Mucosa of descending colon (tissue), 3 donors: ENCODE measurements at regions not wholly inside any gene's neighbourhood (a gene's known extent, or its start where the extent isn't known, plus 50 kb on each side); places are given as distances from the start of the nearest gene placed in this dataset.

Source experiments
- ATAC-seq: fragments of 200-7000 bp; cut with Tn5 transposase; one replicate; pipeline ENCODE4 v1.9.1; 2020; ENCODE audit warnings: mild to moderate bottlenecking, moderate library complexity
- DNase-seq, 3 donors: peaks; one replicate each; pipeline ENCODE4 v3.0.0-alpha.2; 2020
- H3K36me3 ChIP-seq: fragments of 200-600 bp; one replicate; pipeline ENCODE4 v1.8.0; 2021; ENCODE audit warnings: low read depth, mild to moderate bottlenecking
- H3K4me1 ChIP-seq: fragments of 200-600 bp; one replicate; pipeline ENCODE4 v1.8.0; 2021; ENCODE audit warnings: low read depth, mild to moderate bottlenecking
- H3K4me3 ChIP-seq: fragments of 200-600 bp; one replicate; pipeline ENCODE4 v1.8.0; 2021; ENCODE audit warnings: mild to moderate bottlenecking
- H3K9me3 ChIP-seq: fragments of 200-600 bp; one replicate; pipeline ENCODE4 v1.8.0; 2021; ENCODE audit warnings: mild to moderate bottlenecking
- intact Hi-C, 2 donors: fragments of 100-400 bp; cut with DNase I in 1 of 2; cut with micrococcal nuclease in 1 of 2; formaldehyde crosslinking; loops; one replicate each; pipeline versions ENCODE4 v1.11.0 to v1.11.1; 2022; cut with DNase I, micrococcal nuclease
- TF ChIP-seq, protein P1 (sequence below): fragments of 200-600 bp; IDR thresholded peaks from one replicate; pipeline ENCODE4 v1.8.0; 2022; ENCODE audit warnings: antibody characterized with exemption, mild to moderate bottlenecking
- donor health status: DM: no; HTN: no; CAD: no; lungs with moderate emphysema.
- donor health status: DM: no; HTN: no; CAD: no.
- donor health status: DM: no; HTN: yes; CAD: no.

DNA sequence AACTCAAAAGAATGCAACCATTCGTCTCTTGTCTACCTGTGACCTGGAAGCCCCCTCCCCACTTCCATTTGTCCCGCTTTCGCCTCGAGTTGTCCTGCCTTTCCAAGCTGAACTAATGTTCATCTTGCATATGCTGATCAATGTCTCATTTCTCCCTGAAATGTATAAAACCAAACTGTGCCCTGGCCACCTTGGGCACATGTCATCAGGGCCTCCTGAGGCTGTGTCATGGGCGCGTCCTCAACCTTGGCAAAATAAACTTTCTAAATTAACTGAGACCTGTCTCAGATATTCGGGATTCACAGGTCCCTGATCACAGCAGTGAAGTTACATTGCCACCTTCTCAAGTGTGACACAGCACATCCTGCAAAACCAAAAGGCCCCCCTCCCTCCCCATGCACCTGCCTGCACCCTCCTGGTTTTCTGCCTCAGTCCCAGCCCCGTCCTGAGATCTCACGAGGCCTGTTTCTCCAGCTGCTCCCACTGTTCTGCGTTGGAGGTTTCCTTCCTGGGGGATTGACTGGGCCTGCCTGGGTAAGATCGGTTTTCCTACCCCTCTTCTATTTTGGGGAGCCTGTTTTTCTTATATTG, 1328.7 kb downstream of the TBC1D22A start:
- no peak for ATAC-seq
- Histone ChIP-seq H3K4me1 (peaks cover 2% of the 10 kb centered on the region), H3K4me3 (no peak overlapping the region), H3K9me3 (no peaks in the 10 kb centered on the region), H3K36me3 (no peaks in the 10 kb centered on the region)
- DNase-seq: no peak
- intact Hi-C loops: no loop called here
- TF ChIP-seq, protein P1, sequence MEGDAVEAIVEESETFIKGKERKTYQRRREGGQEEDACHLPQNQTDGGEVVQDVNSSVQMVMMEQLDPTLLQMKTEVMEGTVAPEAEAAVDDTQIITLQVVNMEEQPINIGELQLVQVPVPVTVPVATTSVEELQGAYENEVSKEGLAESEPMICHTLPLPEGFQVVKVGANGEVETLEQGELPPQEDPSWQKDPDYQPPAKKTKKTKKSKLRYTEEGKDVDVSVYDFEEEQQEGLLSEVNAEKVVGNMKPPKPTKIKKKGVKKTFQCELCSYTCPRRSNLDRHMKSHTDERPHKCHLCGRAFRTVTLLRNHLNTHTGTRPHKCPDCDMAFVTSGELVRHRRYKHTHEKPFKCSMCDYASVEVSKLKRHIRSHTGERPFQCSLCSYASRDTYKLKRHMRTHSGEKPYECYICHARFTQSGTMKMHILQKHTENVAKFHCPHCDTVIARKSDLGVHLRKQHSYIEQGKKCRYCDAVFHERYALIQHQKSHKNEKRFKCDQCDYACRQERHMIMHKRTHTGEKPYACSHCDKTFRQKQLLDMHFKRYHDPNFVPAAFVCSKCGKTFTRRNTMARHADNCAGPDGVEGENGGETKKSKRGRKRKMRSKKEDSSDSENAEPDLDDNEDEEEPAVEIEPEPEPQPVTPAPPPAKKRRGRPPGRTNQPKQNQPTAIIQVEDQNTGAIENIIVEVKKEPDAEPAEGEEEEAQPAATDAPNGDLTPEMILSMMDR: no peak

DNA sequence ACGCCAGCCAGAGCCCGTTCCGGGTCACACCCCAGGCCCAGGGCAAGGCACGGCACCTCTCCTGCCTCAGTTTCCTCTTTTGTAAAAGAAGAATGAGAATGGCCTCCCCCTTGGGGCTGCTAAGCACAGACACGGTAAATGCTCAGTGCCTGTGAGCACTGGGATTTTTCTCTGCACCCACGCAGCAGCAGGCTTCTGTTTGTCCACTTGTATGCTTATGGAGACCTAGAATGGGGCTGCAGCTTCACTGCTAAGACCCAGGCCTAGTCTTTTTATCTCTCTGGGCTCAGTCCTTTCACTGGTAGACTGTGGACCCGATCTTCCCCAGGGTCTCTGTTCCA, 1327.9 kb downstream of the TBC1D22A start:
- Histone ChIP-seq H3K9me3 (no peaks in the 10 kb centered on the region), H3K36me3 (no peaks in the 10 kb centered on the region), H3K4me1 (peaks cover 2% of the 10 kb centered on the region), H3K4me3 (no peak overlapping the region)
- TF ChIP-seq, protein P1: no peak
- DNase-seq (no peak), ATAC-seq (no peak)
- intact Hi-C loops: no loop called here

DNA sequence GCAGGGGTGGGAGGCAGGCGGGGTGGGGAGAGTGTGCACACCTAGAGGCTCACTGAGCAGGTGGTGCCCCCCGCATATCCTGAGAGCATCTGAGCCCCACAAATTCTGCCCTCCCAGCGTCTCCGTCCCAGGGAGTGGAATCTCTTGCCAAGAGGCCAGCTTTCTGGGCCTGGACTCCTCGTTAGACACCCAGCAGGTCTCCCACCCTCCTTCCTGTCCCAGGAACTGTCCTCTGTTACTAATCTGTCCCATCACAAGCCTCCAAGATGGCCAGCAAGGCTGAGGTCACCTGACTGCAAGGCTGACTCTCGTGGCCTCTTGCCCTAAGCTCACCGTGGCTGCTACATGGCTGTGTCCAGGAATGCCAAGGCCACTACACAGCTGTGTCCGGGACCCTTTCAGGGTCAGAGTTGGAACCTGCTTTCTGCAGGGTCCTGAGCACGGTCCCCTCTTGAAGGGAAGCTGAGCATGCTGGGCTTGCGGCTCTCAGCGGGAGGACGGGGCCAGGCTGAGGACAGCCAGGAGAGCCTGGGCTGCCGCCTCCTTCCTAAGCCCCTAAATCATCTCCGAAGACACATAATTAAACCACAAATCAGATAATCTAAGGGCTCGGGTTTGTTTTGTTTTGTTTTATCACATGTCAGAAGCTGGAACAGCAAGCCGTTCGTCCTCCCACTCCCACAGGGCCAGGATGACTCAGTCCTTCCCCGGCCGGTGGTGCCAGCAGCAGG, 1327.3 kb downstream of the TBC1D22A start:
- Histone ChIP-seq H3K4me3 (no peak overlapping the region), H3K4me1 (peaks cover 2% of the 10 kb centered on the region), H3K9me3 (no peaks in the 10 kb centered on the region), H3K36me3 (no peaks in the 10 kb centered on the region)
- TF ChIP-seq, protein P1: no peak
- DNase-seq: peak in 2 of 3 donors; percentile 21 to 43
- peak; percentile 61 for ATAC-seq
- intact Hi-C loops: no loop called here

DNA sequence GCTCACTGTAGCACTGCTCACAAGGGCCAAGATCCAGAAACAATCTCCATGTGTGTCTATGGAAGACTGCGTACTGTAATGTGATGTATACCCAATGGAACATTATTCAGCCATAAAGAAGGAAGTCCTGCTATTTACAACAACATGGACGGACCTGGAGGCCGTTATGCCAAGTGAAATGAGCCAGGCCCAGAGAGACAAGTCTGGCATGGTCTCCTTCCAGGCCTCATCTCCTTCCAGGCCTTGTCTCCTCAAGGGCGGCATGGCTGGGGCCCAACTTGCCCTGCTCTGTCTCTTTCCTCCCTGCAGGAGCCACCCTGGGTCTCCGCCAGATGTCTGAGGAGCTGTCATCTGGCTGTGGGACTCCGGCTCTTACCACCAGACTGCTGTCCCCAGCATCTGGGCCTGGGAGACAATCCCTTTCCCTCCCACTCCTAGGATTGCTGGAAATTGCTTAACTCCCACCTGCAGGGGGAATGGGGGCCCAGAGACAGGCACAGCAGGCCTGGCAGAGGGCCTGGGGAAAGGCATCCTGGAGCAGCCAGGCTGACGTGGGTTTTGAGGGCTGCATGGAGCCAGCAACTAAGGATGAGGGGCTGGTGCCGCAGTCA, 1326.6 kb downstream of the TBC1D22A start:
- ATAC-seq: no peak
- Histone ChIP-seq H3K9me3 (no peaks in the 10 kb centered on the region), H3K4me1 (peaks cover 2% of the 10 kb centered on the region), H3K36me3 (no peaks in the 10 kb centered on the region), H3K4me3 (no peak overlapping the region)
- TF ChIP-seq, protein P1: no peak
- intact Hi-C loops: no loop called here
- DNase-seq: no peak

DNA sequence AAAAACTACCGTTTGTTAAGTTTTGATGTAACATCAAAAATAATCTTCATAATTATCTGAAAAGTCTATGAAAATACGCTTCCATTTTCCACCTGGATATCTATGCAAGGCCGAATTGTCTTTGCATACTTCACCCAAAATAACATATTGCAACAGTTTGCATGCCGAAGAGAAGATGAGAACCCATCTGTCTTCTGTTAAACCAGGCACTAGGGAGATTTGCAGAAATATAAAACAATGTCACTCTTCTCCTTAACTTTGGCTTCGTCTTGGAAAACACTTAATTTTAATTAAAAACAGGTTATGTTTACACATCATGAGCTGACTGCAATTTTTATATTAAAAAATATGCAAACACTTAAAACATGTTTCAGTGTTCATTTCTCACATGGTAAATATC, 1325.8 kb downstream of the TBC1D22A start:
- DNase-seq (no peak), ATAC-seq (no peak)
- intact Hi-C loops: no loop called here
- no peaks in the 10 kb centered on the region for H3K36me3 ChIP-seq
- peaks cover 2% of the 10 kb centered on the region for H3K4me1 ChIP-seq
- TF ChIP-seq, protein P1: no peak
- no peak overlapping the region for H3K4me3 ChIP-seq
- H3K9me3 ChIP-seq: no peaks in the 10 kb centered on the region
